IPS DF 4.7 (cell line): ENCODE measurements at regions not wholly inside any gene's neighbourhood (a gene's known extent, or its start where the extent isn't known, plus 50 kb on each side); places are given as distances from the start of the nearest gene placed in this dataset.

Experiments
- DNase-seq: peaks from one replicate; pipeline ENCODE4 v3.0.0-alpha.2; 2013; ENCODE audit warnings: low spot score; ENCODE audit errors: extremely low read depth

DNA sequence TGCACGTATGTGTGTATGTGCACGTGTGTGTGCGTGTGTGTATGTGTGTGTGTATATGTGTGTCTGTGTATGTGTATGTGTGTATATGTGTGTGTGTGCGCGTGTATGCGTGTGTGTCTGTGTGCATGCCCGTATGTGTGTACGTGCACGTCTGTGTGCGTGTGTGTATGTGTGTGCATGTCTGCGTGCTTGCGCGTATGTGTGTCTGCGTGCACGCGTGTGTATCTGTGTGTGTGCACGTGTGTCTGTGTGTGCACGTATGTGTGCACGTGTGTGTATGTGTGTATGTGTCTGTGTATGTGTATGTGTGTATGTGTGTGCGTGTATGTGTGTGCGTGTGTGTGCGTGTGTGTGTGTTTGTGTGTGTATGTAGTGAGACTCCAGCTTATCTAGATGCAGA, 97.5 kb upstream of the SPATS2L start:
- no peak for DNase-seq

DNA sequence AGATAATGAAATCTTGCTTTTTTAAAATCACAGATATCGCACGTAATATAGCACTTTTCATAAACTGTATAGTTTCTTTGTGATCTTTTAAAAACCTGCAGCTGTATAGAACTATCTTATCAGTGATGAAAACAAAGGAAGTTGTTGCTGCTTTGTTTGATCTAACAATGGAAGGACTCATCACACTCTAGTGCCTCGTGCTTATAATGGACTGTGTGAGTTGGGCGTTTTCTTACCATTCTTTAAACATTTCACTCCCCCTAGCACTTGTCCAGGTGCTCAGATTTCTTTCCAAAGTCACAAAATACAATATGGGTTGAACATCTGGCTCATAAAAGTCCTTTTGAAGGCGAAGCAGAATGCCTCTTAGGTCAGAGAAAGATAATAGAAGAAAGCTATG, 94.8 kb upstream of the SPATS2L start:
- no peak for DNase-seq

DNA sequence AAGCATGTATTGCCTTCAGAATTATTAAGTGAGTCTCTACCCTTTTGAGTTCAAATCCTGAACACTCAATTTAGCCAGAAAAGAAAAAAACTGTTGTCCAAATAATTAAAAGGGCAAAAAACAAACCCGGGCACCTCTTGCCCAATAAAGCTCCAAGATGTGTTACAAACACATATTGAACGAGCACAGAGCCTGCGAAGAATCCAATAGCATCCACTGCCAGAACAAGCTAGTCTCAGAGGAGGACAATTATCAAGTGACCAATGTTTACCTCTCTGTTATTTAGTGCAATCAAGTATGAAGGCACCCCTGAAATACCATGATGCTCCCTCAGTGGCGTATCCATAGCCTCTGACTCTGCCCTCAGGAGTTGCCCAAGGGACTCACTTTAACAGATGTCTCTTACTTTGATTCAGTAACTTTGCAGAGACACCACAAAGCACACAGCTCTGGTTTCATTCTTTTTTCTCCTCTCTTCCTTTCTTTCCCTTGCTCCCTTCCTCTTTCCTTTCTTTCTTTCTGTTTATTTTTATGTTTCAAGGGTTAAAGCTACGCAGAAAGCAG, 93.5 kb upstream of the SPATS2L start:
- DNase-seq: no peak

DNA sequence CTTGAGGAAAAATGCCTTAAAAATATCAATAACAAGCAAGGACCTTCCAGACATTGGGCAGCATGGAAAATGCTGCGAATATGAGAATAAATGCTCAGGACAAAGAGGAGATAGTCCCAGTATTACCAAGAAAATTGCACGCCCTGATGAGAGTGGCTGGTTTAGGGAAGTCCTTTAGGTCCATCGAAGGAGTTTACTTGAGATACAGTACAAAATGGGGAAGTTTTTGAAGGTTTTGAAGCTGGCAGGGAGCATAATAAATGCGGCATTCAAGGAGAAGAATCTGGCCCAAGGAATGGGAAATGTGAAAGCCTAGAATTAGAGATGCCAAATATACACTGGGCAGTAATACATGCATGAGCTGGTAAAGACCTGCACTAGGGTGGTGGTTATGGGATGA, 90.2 kb upstream of the SPATS2L start:
- no peak for DNase-seq

DNA sequence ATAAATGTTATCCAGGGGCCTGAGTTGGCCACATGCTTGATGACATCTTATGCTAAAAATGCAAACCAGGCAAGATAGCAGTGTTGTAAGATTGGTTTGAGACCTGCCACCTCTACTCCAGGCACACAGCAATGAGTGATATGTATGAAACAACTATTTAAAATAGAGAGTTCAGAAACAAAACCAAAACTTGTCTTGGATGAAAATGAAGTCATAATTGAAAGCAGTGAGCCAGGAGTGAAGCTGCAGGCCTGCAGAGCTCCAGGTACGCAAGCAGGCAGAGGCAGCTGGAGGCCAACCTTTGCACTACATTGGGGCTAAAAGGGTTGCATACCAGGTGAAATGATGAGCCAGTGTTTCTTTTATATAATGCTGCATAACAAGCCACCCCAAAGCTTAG, 89.2 kb upstream of the SPATS2L start:
- no peak for DNase-seq

DNA sequence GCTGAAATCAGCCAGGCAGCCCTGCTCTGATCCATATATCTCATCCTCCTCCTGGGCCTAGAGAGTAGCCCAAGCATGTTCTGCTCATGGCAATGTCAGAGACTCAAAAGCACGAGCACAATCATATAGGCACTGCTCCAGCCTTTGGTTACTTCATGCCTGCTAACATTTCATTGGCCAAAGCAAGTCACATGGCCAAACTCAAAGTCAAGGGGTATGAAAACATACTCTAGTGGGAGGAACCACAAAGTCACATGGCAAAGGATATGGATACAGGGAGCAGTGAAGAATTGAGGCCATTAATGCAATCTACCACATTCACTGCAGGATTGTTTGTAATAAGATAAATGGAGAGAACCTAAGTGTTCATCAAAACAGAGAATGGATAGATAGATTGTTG, 87.8 kb upstream of the SPATS2L start:
- DNase-seq: no peak

DNA sequence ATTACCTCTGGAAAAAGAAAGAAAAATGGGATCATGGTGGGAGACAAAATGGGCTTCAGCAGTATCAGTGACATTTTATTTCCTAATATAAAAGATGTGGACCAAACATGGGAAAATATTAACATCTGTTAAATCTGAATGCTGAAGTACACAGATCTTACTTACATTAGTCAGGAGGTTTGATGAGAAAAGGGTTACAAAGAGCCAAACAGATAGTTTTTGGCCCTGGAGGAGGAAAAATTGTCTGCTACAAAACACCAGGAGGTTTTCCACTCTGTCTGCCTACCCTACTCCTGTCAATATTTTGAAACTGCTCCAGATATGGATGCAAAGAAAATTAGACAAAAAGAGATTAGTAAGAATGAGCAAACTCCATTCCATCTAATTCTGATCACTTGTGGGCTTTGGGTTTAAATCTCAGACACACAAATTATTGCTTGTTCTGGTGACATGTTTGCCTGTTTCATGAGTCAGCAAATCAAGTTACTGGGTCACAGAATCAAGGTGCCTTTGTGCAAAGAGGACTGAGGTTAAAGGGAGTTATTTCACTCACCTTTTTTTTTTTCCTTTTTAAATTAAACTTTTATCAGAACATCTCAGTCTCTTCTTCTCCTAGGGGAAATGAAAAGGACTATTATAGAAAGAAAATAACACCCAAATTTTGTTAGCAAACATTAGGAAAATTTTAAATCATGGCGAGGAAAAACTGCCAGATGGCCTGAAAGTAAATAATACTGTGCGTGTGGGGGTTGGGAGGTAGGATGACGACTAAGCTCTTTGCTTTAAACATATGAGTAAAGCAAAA, 87.0 kb upstream of the SPATS2L start:
- DNase-seq: no peak

DNA sequence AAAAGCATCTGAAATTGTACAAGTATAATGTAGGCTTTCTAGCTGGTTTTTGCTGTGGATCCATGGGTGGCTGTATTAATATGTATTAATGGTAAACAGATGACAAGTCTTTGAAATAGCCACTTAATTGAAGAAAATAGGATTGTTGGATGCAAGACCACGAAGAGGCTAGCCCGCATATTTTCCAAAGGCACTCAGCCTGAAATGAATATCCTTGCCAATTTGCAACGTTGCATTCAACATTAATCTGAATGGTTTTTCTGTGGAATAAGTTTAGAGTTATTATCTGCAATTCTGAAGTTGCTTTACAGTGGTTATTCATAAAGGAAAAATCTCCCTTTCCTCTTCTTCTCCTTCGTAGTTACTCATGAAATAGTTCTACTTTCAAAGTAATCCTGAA, 86.2 kb upstream of the SPATS2L start:
- DNase-seq: no peak

DNA sequence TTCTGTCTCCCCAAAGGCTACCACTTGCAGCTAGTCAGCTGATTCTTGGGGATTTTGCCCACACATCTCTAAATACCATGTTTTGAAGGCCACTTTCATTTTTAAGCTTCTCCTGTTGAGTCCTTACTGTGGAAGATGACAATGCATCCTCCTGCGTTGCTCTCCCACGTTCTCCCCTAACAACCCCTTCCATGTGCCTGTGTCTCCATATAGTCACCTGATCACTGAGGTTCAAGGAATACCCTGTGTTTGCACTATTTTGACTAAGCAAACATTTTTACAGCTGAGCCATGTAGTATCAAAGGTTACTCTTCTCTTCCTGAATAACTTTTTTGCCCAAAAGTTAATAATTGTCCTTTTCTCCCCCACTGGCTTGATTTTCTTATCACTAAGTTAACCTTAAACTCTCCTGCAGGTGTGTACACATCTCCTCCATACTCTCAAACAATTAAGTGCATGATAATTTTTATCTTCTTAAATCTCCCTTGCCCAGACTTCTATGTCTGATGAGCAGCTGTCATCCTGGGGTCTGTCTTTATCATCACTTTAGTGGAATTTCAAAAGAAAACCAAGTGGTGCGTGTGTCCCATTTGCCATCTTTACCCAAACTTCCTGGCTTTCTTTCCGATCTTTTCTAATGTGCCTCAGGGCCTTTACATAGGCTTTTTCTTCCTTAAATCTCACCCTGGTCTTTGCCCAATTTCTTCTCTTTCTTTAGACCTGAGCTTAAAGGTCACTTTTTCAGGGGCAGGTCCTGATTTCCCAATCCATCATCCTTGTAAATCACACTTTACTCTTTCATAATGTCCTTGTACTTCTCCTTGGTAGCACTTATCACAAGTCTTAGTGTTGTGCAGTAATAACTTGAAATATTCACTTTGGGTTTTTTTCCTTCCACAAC, 85.2 kb upstream of the SPATS2L start:
- no peak for DNase-seq

DNA sequence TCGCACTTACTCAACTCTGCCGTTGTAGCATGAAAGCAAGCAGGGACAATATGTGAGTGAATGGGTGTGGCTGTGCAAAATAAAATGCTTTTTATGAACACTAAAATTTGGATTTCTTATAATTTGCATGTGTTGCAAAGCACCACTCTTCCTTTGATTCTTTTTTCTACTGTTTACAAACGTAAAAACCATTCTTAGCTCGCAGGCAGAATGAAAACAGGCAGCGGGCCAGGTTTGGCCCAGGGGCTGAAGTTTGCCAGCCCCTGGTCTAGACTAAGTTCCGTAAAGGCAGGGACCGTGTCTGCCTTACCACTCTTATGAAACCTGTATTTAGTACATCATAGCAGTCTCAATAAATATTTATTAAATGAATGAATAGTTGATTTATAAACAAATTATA, 83.7 kb upstream of the SPATS2L start:
- no peak for DNase-seq

DNA sequence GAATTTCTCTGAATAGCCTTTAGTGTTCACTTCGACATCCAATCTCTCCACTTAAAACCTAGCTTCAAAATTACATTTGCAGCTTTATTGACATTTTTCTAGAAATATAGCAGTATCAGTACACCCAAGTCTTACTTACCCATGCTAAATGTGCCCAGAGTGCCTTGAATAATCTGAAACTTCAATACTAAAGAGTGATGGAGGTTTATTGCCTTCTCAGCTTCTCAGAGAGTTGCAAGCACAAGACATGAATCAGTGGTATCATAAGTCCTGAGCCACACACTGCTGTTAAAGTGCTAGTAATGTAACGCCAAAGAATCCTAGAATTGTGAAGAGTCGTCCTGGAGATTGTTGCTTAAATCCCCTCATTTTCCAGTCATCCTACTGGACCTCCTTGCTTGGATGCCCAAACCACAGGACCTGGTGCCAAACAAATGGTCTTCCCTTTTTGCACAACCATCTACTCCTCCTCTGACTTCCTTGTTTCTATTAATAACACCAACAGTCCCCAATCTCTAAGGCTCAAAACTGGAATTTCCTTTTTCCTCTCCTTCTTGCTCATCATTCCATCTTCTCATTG, 83.2 kb upstream of the SPATS2L start:
- DNase-seq: no peak

DNA sequence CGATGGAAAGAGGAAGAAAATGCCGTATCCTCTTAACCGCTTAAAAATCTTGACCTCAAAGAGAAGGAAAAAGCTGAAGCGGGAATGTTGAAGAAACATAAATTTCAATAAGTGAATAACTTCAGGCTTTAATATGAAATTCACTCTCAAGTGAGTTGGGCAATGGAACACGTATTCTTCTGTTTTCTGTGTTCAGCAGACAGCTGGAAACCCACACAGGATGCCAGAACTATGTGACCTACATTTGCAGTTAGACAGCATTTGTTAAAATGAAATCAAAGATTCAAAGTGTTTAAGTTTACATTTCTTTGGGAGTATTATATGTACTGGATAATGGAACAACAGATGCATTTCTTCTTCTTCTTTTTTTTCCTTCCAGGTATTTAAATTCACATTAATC, 80.5 kb upstream of the SPATS2L start:
- DNase-seq: no peak

DNA sequence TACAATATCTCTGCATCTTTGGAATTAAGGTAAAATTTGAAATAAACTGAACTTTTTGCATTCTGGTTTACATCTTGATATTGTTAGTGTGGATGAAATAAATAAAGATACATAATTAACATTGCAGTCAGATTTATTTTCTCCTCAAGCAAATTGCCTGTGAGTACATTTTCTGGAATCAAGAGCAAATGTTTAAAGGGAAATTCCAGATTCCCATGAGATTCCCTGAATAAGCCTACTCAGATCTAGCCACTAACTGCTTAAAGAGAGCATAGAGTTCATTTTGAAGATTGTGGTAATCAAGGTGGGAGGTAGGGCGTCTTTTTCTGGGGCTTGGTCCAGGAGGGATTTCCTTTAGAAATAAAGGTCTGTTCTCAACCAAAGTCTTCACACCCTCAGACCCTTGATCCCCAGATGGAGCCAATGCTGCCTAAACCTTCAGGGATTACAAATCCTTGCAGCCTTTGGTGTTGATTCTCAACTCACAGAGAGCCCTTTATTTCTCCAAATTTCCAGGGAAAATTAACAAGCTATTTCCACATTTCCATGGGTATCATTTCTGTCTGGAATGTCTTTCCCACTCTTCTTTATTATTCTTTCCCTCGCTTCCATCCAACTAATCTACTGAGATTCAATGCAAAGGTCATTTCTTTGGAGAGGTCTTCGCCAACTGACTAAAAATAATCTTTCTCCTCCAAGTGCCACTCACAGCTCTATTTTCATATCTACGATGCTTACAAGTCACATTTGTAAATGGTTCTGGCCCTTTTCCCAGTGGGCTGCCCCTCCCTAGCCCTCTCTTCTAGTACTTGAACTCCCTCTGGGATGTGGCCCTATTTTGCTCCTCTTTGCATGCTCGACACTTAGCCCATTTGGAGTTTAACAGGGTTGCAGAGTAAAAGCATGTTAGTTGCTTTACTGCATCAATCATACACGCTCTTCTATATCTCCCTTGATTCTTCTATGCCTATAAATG, 79.8 kb upstream of the SPATS2L start:
- no peak for DNase-seq

DNA sequence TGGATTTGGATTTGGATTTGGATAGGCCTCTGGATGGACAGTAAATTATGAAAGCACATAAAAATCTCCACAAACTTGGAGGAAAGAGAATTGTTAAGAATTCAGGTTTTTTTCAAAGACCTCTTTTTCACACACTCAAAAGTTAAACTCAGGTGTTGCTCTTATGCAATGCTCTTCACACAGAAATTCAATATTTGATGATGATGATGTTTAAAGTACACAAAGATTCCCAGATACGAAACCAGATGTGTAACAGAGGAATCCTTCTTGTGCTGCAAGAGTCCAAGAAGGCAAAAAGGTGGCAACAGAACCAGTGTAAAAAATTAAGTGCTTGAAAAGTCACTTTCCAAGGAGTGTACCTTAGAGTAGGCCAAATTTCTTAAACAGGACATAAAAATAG, 75.8 kb upstream of the SPATS2L start:
- DNase-seq: no peak

DNA sequence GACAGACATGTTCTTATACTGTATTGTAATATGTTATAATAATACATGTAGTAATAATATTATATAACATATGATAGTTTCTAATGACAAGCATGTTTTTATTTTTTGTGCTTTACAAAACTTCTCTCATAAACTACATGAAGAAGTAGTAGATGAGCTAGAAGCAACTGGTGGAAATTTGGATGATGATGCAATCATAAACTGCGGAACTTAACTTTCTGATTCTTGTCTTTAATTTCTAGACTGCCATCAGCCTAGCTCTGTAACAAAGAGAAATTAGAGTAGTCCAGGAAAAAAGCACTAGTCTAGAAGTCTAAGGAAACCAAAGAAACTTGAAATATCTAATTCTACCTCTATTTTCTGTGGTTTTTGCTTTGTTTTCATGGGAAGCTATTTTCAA, 71.0 kb upstream of the SPATS2L start:
- no peak for DNase-seq

DNA sequence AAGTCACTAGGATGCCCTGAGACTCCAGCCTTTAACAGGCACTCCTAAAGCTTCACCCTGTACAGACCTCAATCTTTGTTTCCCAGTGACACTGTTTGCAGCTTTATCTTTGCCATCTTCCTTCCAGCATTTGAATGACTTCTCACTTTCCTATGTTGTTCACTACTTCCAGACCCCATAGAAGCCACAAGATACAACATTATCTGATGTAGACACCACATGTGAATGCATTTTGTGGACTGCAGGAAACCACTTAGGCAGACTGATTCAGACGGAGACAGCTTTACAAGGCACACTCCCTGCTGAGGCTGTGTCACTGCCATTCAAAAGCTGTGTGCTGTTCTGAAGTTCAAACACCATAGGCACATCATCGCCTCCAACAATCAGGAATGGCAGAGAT, 67.3 kb upstream of the SPATS2L start:
- no peak for DNase-seq

DNA sequence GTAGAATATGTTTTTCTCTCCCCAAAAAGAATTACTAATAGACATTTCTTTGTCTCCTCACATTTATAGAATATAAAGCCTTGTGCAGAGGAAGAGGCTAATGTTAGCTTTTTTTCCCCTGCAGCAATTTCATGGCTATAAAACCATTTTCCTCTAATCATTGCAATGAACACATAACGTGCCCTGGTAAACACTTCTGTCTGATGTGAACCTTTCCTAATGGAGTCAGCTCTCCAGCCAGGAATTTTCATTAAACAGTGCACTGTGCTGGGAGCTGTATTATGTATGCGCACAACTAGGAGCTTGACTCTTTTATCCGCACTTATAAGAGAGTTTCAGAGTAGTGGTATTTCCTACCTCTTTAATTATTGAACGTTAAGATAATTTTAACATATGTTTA, 63.9 kb upstream of the SPATS2L start:
- no peak for DNase-seq

DNA sequence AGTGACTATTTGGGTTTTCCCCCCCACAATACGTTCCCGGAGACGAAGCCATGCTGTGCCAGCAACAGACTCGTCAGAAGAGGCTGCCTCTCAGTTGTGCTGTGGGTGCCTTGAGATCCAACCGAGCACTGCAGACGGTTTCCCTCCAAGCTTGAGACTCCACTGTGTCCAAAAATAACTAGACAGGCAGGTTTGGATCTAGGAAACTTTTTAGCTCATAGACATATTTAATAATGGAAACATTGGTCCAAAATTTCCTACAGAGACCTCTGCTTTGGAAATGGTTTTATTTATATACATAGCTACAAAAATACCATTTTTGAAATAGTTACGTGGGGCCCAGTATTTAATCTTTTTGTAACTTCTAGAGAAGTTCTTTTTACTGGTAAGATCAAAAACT, 63.1 kb upstream of the SPATS2L start:
- no peak for DNase-seq

DNA sequence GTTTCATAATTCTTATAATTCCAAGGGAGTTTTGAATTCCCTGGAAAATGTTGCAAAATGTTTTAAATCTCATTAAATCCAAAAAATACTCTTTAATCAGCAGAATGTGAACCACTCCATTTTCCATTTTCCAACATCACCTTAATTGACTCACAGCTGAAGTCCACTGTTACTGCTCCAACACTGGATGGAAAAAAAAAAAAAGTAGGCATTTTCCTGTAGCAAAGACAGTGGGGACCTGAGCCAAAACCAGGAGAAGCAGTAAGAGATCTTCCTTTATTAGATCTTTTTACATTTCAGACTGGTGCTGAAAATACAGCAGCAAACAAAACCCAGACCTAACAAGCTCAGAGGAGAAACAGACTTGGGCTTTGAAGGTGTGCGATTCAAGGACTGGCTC, 62.4 kb upstream of the SPATS2L start:
- DNase-seq: no peak

DNA sequence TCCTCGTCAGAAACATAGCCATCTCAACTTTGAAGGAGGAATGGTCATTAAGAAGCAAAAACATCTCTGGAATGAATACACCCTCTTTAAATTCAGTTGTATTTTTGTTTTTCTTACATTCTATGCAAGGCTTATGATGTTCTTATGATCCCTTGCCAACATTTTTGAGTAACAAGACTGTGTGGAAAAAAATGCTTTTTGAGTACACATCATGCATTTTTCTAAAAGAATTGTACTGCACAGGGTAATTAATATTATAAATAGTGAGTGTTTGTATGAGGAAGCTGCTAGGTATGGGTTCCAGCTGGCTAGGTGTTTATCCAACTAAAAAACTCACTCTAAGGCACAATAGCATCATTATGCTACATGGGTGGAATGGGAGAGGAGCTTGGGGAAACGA, 59.0 kb upstream of the SPATS2L start:
- no peak for DNase-seq
